ENCODE measurements at regions not wholly inside any gene's neighbourhood (a gene's known extent, or its start where the extent isn't known, plus 50 kb on each side); places are given as distances from the start of the nearest gene placed in this dataset.

GRCh38 chr17:70769956-70770355, 600.6 kb downstream of the KCNJ2 start:
- no peak for DNase-seq (ENCODE audit: low spot score)
- Histone ChIP-seq H3K4me3 (no peak overlapping the region), H3K4me1 (no peaks in the 10 kb centered on the region), H3K36me3 (no peaks in the 10 kb centered on the region), H3K27me3 (no peaks in the 10 kb centered on the region), H3K27ac (no peak overlapping the region), H3K9me3 (no peaks in the 10 kb centered on the region)
- TF ChIP-seq CTCF (IDR thresholded peaks at IDR 0.05) = no peak

GRCh38 chr17:70771804-70772386, 602.6 kb downstream of the KCNJ2 start:
- Histone ChIP-seq H3K9me3 (no peaks in the 10 kb centered on the region), H3K27me3 (no peaks in the 10 kb centered on the region), H3K4me1 (no peaks in the 10 kb centered on the region), H3K36me3 (no peaks in the 10 kb centered on the region), H3K27ac (no peak overlapping the region), H3K4me3 (no peak overlapping the region)
- no peak for DNase-seq (ENCODE audit: low spot score)
- TF ChIP-seq CTCF (IDR thresholded peaks at IDR 0.05) = no peak

- no peak overlapping the region for H3K27ac ChIP-seq
- no peak for DNase-seq (ENCODE audit: low spot score)
- no peak overlapping the region for H3K4me3 ChIP-seq
- no peaks in the 10 kb centered on the region for H3K27me3 ChIP-seq
- no peaks in the 10 kb centered on the region for H3K4me1 ChIP-seq
- no peaks in the 10 kb centered on the region for H3K36me3 ChIP-seq
- TF ChIP-seq CTCF (IDR thresholded peaks at IDR 0.05) = no peak
- no peaks in the 10 kb centered on the region for H3K9me3 ChIP-seq
These were observed 603.4 kb downstream of the KCNJ2 start for GRCh38 chr17:70772761-70773160.

- TF ChIP-seq CTCF (IDR thresholded peaks at IDR 0.05) = no peak
- H3K9me3 ChIP-seq = no peaks in the 10 kb centered on the region
These were observed 603.9 kb downstream of the KCNJ2 start for GRCh38 chr17:70773258-70773657.

GRCh38 chr17:70774339-70775117, 605.2 kb downstream of the KCNJ2 start:
- Histone ChIP-seq H3K4me3 (no peak overlapping the region), H3K27ac (no peak overlapping the region), H3K9me3 (no peaks in the 10 kb centered on the region), H3K27me3 (no peaks in the 10 kb centered on the region), H3K4me1 (no peaks in the 10 kb centered on the region), H3K36me3 (no peaks in the 10 kb centered on the region)
- DNase-seq (ENCODE audit: low spot score) = no peak
- no peak for TF ChIP-seq CTCF (IDR thresholded peaks at IDR 0.05)

More at GRCh38 chr17:70773258-70773657, 603.9 kb downstream of the KCNJ2 start:
- Histone ChIP-seq H3K27ac (no peak overlapping the region), H3K4me3 (no peak overlapping the region), H3K27me3 (no peaks in the 10 kb centered on the region), H3K36me3 (no peaks in the 10 kb centered on the region), H3K4me1 (no peaks in the 10 kb centered on the region)
- no peak for DNase-seq (ENCODE audit: low spot score)
